Panc1 (cell line): ENCODE measurements at regions not wholly inside any gene's neighbourhood (a gene's known extent, or its start where the extent isn't known, plus 50 kb on each side); places are given as distances from the start of the nearest gene placed in this dataset.

Experiments
- ATAC-seq: fragments of 200-7000 bp; cut with Tn5 transposase; 2 replicates; pipeline ENCODE4 v1.9.1; 2020; ENCODE audit warnings: mild to moderate bottlenecking, moderate library complexity
- BruUV-seq: library from RNA; stranded (reverse); fragments of 400-500 nt; replicated peaks from 2 replicates; lab custom pipeline; 2021; lab: Mats Ljungman, UMichigan
- CTCF ChIA-PET: fragments of 300-600 bp; sonication (Branson Sonifier 250); formaldehyde crosslinking; loops from one replicate; lab custom pipeline; 2022; ENCODE audit warnings: antibody characterized with exemption; lab: Charles Lee
- POLR2A ChIA-PET: fragments of 300-600 bp; sonication (Branson Sonifier 250); formaldehyde crosslinking; loops from one replicate; lab custom pipeline; 2022; ENCODE audit warnings: antibody characterized with exemption; lab: Charles Lee
- DNase-seq: peaks from one replicate; pipeline ENCODE4 v3.0.0-alpha.2; 2010; ENCODE audit warnings: low read depth, low spot score
- H3K27ac ChIP-seq: 2 replicates; pipeline ENCODE4 v1.5.1; 2011; ENCODE audit warnings: mild to moderate bottlenecking, low read length, inconsistent platforms
- H3K27me3 ChIP-seq: fragments of 200-500 bp; sonication (Bioruptor generic); 2 replicates; pipeline ENCODE4 v1.6.0; 2014; ENCODE audit warnings: low read length, inconsistent platforms; ENCODE audit not compliant: control insufficient read depth, insufficient read depth
- H3K36me3 ChIP-seq: fragments of 200-500 bp; sonication (Bioruptor generic); 2 replicates; pipeline ENCODE4 v1.5.1; 2014; ENCODE audit warnings: inconsistent platforms, mild to moderate bottlenecking, low read length, moderate library complexity; ENCODE audit not compliant: control insufficient read depth, insufficient read depth
- H3K4me1 ChIP-seq: 2 replicates; pipeline ENCODE4 v1.5.1; 2011; ENCODE audit warnings: inconsistent platforms, mild to moderate bottlenecking, low read length, moderate library complexity; ENCODE audit not compliant: control insufficient read depth, insufficient read depth
- H3K4me3 ChIP-seq, 2 experiments: 2 replicates each; pipeline ENCODE4 v1.5.1; 2011 to 2012; ENCODE audit warnings: low read depth in 2 of 2, low read length in 2 of 2, mild to moderate bottlenecking in 2 of 2, inconsistent platforms in 1 of 2, moderate library complexity in 1 of 2
- H3K9me3 ChIP-seq: fragments of 200-500 bp; sonication (Bioruptor generic); 2 replicates; pipeline ENCODE4 v1.5.1; 2014; ENCODE audit warnings: low read depth, mild to moderate bottlenecking, inconsistent platforms, low read length, moderate library complexity; ENCODE audit not compliant: control insufficient read depth, insufficient read depth
- CTCF ChIP-seq: fragments of 450-650 bp; IDR thresholded peaks from 2 replicates; pipeline ENCODE4 v1.5.1; 2017; ENCODE audit warnings: mild to moderate bottlenecking
- POLR2AphosphoS5 ChIP-seq: IDR thresholded peaks from 2 replicates; pipeline ENCODE4 v1.6.1; 2012; ENCODE audit warnings: mild to moderate bottlenecking, low read depth, low read length, moderate library complexity
- REST ChIP-seq, 2 experiments: IDR thresholded peaks; 2 replicates each; pipeline ENCODE4 v1.6.1; 2011 to 2012; ENCODE audit warnings: low read depth in 2 of 2, control low read depth in 1 of 2, low read length in 1 of 2, mild to moderate bottlenecking in 1 of 2, moderate library complexity in 1 of 2; ENCODE audit not compliant: insufficient read depth in 1 of 2
- SIN3A ChIP-seq: IDR thresholded peaks from 2 replicates; pipeline ENCODE4 v1.6.1; 2012; ENCODE audit warnings: low read depth, mild to moderate bottlenecking, low read length, moderate library complexity, borderline replicate concordance; ENCODE audit not compliant: insufficient read depth
- TCF7L2 ChIP-seq: IDR thresholded peaks from 2 replicates; pipeline ENCODE4 v1.6.1; 2011; ENCODE audit warnings: mild to moderate bottlenecking, low read depth, low read length, inconsistent platforms
- in situ Hi-C: cut with HindIII; loops from 2 replicates; pipeline ENCODE4 v1.10.0; 2016; ENCODE audit warnings: low sequenced_read_pairs, low pct_unique_long_range_greater_than_20kb
- intact Hi-C: fragments of 100-400 bp; cut with micrococcal nuclease; formaldehyde crosslinking; loops from one replicate; pipeline ENCODE4 v1.10.0; 2022; ENCODE audit not compliant: unreplicated experiment

GRCh38 chr5:107203243-107203642 is 467.5 kb downstream of the EFNA5 start:
- intact Hi-C loops (no loop called here), in situ Hi-C loops (no loop called here)
- H3K4me3 ChIP-seq, result no peak overlapping the region
- no peaks in the 10 kb centered on the region for H3K27me3 ChIP-seq
- no peak overlapping the region for H3K27ac ChIP-seq
- DNase-seq (no peak), ATAC-seq (no peak)
- H3K36me3 ChIP-seq, result no peaks in the 10 kb centered on the region
- H3K4me1 ChIP-seq, result no peaks in the 10 kb centered on the region
- no peaks in the 10 kb centered on the region for H3K9me3 ChIP-seq
- BruUV-seq, result no TSS peak
- TF ChIP-seq TCF7L2 (no peak), SIN3A (no peak), POLR2AphosphoS5 (no peak), CTCF (no peak), REST (IDR thresholded peaks at IDR 0.05; ENCODE audit: insufficient read depth in 1 of 2, low read depth in 2 of 2, low read length in 1 of 2) (no peak)
- POLR2A ChIA-PET, result no interaction called here
- CTCF ChIA-PET, result no interaction called here

- Histone ChIP-seq H3K27me3 (no peaks in the 10 kb centered on the region), H3K4me1 (no peaks in the 10 kb centered on the region), H3K9me3 (no peaks in the 10 kb centered on the region), H3K27ac (no peak overlapping the region), H3K4me3 (no peak overlapping the region), H3K36me3 (no peaks in the 10 kb centered on the region)
- TF ChIP-seq REST (IDR thresholded peaks at IDR 0.05; ENCODE audit: insufficient read depth in 1 of 2, low read depth in 2 of 2, low read length in 1 of 2), result no peak
- no peak for TF ChIP-seq TCF7L2
- TF ChIP-seq SIN3A, result no peak
- no TSS peak for BruUV-seq
- in situ Hi-C loops (no loop called here), intact Hi-C loops (no loop called here)
- ChIA-PET CTCF (no interaction called here), POLR2A (no interaction called here)
- ATAC-seq (no peak), DNase-seq (no peak)
These were observed 471.0 kb downstream of the EFNA5 start for GRCh38 chr5:107199756-107200155.
